ENCODE measurements at regions not wholly inside any gene's neighbourhood (a gene's known extent, or its start where the extent isn't known, plus 50 kb on each side); places are given as distances from the start of the nearest gene placed in this dataset.
"Not testable (repeated sequence)": the region's sequence is repeated elsewhere in the genome, so short reads cannot be mapped to it uniquely, and the experiment has no call there.

- Histone ChIP-seq H3K4me3 (ENCODE audit: insufficient read depth, low read length) (no peak overlapping the region), H3K36me3 (ENCODE audit: insufficient read depth, low read length) (no peaks in the 10 kb centered on the region), H3K4me1 (ENCODE audit: insufficient read depth, low read length) (no peaks in the 10 kb centered on the region), H3K27me3 (ENCODE audit: insufficient read depth, low read length) (no peaks in the 10 kb centered on the region), H3K27ac (ENCODE audit: low read depth, low read length) (no peak overlapping the region), H2AFZ (ENCODE audit: low read length) (no peak overlapping the region), H3K79me2 (ENCODE audit: insufficient read depth, low read length) (no peaks in the 10 kb centered on the region), H3K9me3 (ENCODE audit: low read depth, low read length) (no peaks in the 10 kb centered on the region), H4K20me1 (ENCODE audit: insufficient read depth, low read length) (no peaks in the 10 kb centered on the region), H3K4me2 (ENCODE audit: insufficient read depth, low read length) (no peak overlapping the region)
- DNase-seq (ENCODE audit: insufficient read length, low spot score, missing footprints), result no peak
- TF ChIP-seq CTCF (IDR thresholded peaks at IDR 0.05; ENCODE audit: extremely low read depth, low read depth, low read length), result no peak
Observed at GRCh38 chr16:47979164-47979520, 176.7 kb downstream of the ABCC12 start.

- Histone ChIP-seq H2AFZ (ENCODE audit: low read length) (no peak overlapping the region), H3K36me3 (ENCODE audit: insufficient read depth, low read length) (no peaks in the 10 kb centered on the region), H3K4me2 (ENCODE audit: insufficient read depth, low read length) (no peak overlapping the region), H3K9me3 (ENCODE audit: low read depth, low read length) (no peaks in the 10 kb centered on the region), H3K79me2 (ENCODE audit: insufficient read depth, low read length) (no peaks in the 10 kb centered on the region), H3K4me1 (ENCODE audit: insufficient read depth, low read length) (no peaks in the 10 kb centered on the region), H4K20me1 (ENCODE audit: insufficient read depth, low read length) (no peaks in the 10 kb centered on the region), H3K27me3 (ENCODE audit: insufficient read depth, low read length) (no peaks in the 10 kb centered on the region), H3K4me3 (ENCODE audit: insufficient read depth, low read length) (no peak overlapping the region), H3K27ac (ENCODE audit: low read depth, low read length) (no peak overlapping the region)
- no peak for TF ChIP-seq CTCF (IDR thresholded peaks at IDR 0.05; ENCODE audit: extremely low read depth, low read depth, low read length)
- DNase-seq (ENCODE audit: insufficient read length, low spot score, missing footprints), result no peak
Observed at GRCh38 chr16:47978491-47979163, 177.2 kb downstream of the ABCC12 start.

- Histone ChIP-seq H4K20me1 (ENCODE audit: insufficient read depth, low read length) (no peaks in the 10 kb centered on the region), H3K27ac (ENCODE audit: low read depth, low read length) (no peak overlapping the region), H3K79me2 (ENCODE audit: insufficient read depth, low read length) (no peaks in the 10 kb centered on the region), H3K36me3 (ENCODE audit: insufficient read depth, low read length) (no peaks in the 10 kb centered on the region), H2AFZ (ENCODE audit: low read length) (no peak overlapping the region), H3K27me3 (ENCODE audit: insufficient read depth, low read length) (no peaks in the 10 kb centered on the region), H3K4me3 (ENCODE audit: insufficient read depth, low read length) (no peak overlapping the region), H3K9me3 (ENCODE audit: low read depth, low read length) (no peaks in the 10 kb centered on the region), H3K4me1 (ENCODE audit: insufficient read depth, low read length) (no peaks in the 10 kb centered on the region), H3K4me2 (ENCODE audit: insufficient read depth, low read length) (no peak overlapping the region)
- DNase-seq (ENCODE audit: insufficient read length, low spot score, missing footprints), result no peak
- TF ChIP-seq CTCF (IDR thresholded peaks at IDR 0.05; ENCODE audit: extremely low read depth, low read depth, low read length), result no peak
Observed at GRCh38 chr16:47977802-47978201, 178.0 kb downstream of the ABCC12 start.

- TF ChIP-seq CTCF (IDR thresholded peaks at IDR 0.05; ENCODE audit: extremely low read depth, low read depth, low read length), result no peak
- H3K27me3 ChIP-seq (ENCODE audit: insufficient read depth, low read length), result no peaks in the 10 kb centered on the region
- no peak overlapping the region for H3K27ac ChIP-seq (ENCODE audit: low read depth, low read length)
- no peaks in the 10 kb centered on the region for H4K20me1 ChIP-seq (ENCODE audit: insufficient read depth, low read length)
- no peak overlapping the region for H3K4me2 ChIP-seq (ENCODE audit: insufficient read depth, low read length)
- DNase-seq (ENCODE audit: insufficient read length, low spot score, missing footprints), result no peak
- H3K9me3 ChIP-seq (ENCODE audit: low read depth, low read length), result no peaks in the 10 kb centered on the region
- H3K36me3 ChIP-seq (ENCODE audit: insufficient read depth, low read length), result no peaks in the 10 kb centered on the region
- no peaks in the 10 kb centered on the region for H3K79me2 ChIP-seq (ENCODE audit: insufficient read depth, low read length)
- no peak overlapping the region for H3K4me3 ChIP-seq (ENCODE audit: insufficient read depth, low read length)
- H3K4me1 ChIP-seq (ENCODE audit: insufficient read depth, low read length), result no peaks in the 10 kb centered on the region
- no peak overlapping the region for H2AFZ ChIP-seq (ENCODE audit: low read length)
Observed at GRCh38 chr16:47976636-47977210, 179.1 kb downstream of the ABCC12 start.

GRCh38 chr16:47974971-47975370 lies 180.8 kb downstream of the ABCC12 start:
- H3K4me2 ChIP-seq (ENCODE audit: insufficient read depth, low read length); H3K9me3 ChIP-seq (ENCODE audit: low read depth, low read length); H3K79me2 ChIP-seq (ENCODE audit: insufficient read depth, low read length); H3K27ac ChIP-seq (ENCODE audit: low read depth, low read length); H3K4me3 ChIP-seq (ENCODE audit: insufficient read depth, low read length); H3K27me3 ChIP-seq (ENCODE audit: insufficient read depth, low read length); H3K4me1 ChIP-seq (ENCODE audit: insufficient read depth, low read length); H3K36me3 ChIP-seq (ENCODE audit: insufficient read depth, low read length); H2AFZ ChIP-seq (ENCODE audit: low read length); DNase-seq (ENCODE audit: insufficient read length, low spot score, missing footprints); H4K20me1 ChIP-seq (ENCODE audit: insufficient read depth, low read length): not testable (repeated sequence)
